Activated CD4-positive, alpha-beta memory T cell treated with anti-CD3 and anti-CD28 coated beads for 36 hours (primary cell): ENCODE measurements at regions not wholly inside any gene's neighbourhood (a gene's known extent, or its start where the extent isn't known, plus 50 kb on each side); places are given as distances from the start of the nearest gene placed in this dataset.

ENCODE experiments used
- CTCF ChIA-PET: fragments of 350-600 bp; sonication (Branson Sonifier 250); formaldehyde crosslinking; loops from one replicate; lab custom pipeline; 2021; ENCODE audit warnings: antibody characterized with exemption, inconsistent platforms; lab: Charles Lee
- POLR2A ChIA-PET: fragments of 350-600 bp; sonication (Branson Sonifier 250); formaldehyde crosslinking; loops from one replicate; lab custom pipeline; 2021; ENCODE audit warnings: antibody characterized with exemption; lab: Charles Lee
- DNase-seq: peaks from one replicate; pipeline ENCODE4 v3.0.0-alpha.2; 2020
- H3K27ac Mint-ChIP-seq: one replicate; pipeline ENCODE4 v1.8.0; 2021; ENCODE audit warnings: mixed read lengths
- H3K27me3 Mint-ChIP-seq: one replicate; pipeline ENCODE4 v1.8.0; 2021; ENCODE audit warnings: mixed read lengths
- H3K36me3 Mint-ChIP-seq: one replicate; pipeline ENCODE4 v1.8.0; 2021; ENCODE audit warnings: mixed read lengths
- H3K4me1 Mint-ChIP-seq: one replicate; pipeline ENCODE4 v1.8.0; 2021; ENCODE audit warnings: low read depth, mixed read lengths
- H3K4me3 Mint-ChIP-seq: one replicate; pipeline ENCODE4 v1.8.0; 2021; ENCODE audit warnings: mild to moderate bottlenecking, mixed read lengths
- H3K9me3 Mint-ChIP-seq: one replicate; pipeline ENCODE4 v1.8.0; 2021; ENCODE audit warnings: mixed read lengths
- intact Hi-C: fragments of 100-400 bp; cut with micrococcal nuclease; formaldehyde crosslinking; loops from one replicate; pipeline ENCODE4 v1.15.1; 2023

DNA sequence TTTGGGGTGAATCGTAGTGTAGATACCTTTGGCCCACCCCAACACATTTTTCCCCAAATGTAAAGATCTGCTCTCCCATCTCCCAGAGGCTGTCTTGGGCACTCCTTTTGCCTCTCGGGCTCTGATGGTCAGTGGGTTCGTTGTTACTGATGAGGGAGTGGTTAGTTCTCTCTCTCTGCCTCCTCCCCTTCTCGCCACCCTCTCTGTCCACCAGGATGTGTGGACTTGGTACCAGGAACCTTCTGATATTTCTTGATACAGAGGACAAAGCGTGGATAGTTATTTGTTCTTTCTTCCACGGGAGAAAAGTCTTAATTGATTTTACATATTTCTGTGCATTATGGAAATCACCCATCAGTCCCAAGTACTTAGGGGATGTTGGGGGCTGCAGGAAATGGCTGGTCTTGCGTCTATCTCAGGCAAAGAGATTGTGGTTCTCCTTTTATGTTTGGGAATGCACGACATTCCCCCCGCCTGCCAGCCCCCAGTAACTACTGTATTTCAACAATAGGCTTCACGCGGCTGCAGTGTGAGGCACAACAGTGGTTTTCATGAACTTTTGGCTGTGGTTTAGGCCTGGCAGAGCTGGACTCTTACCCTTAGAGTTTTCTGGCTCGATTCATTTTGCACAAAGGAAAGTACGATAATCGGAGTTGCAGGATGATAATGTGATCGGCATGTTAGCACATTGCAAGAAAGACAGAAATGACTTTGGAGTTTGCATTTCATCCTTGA lies 79.0 kb upstream of the ZNF536 start:
- Mint-ChIP-seq H3K9me3 (peaks cover 8% of the 10 kb centered on the region), H3K36me3 (no peaks in the 10 kb centered on the region), H3K27ac (no peak overlapping the region), H3K27me3 (peaks cover 2% of the 10 kb centered on the region), H3K4me1 (no peaks in the 10 kb centered on the region), H3K4me3 (no peak overlapping the region)
- POLR2A ChIA-PET = no interaction called here
- CTCF ChIA-PET = no interaction called here
- intact Hi-C loops = no loop called here
- no peak for DNase-seq

DNA sequence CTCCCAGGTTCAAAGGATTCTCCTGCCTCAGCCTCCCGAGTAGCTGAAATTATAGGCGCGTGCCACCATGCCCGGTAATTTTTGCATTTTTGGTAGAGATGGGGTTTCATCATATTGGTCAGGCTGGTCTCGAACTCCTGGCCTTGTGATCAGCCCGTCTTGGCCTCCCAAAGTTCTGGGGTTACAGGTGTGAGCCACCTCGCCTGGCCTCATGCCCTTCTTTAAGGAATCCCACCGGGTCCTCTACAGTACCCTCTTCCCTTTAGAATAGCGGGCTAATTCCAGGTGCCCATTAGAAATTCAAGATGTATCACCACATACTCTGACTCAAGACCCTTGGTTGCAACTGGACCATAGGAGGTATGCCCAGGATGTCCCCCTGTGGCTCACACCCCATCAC lies 74.2 kb upstream of the ZNF536 start:
- Mint-ChIP-seq H3K4me1 (no peaks in the 10 kb centered on the region), H3K9me3 (no peaks in the 10 kb centered on the region), H3K4me3 (no peak overlapping the region), H3K27ac (no peak overlapping the region), H3K27me3 (peaks cover 2% of the 10 kb centered on the region), H3K36me3 (no peaks in the 10 kb centered on the region)
- ChIA-PET POLR2A (no interaction called here), CTCF (no interaction called here)
- intact Hi-C loops = no loop called here
- DNase-seq = no peak

DNA sequence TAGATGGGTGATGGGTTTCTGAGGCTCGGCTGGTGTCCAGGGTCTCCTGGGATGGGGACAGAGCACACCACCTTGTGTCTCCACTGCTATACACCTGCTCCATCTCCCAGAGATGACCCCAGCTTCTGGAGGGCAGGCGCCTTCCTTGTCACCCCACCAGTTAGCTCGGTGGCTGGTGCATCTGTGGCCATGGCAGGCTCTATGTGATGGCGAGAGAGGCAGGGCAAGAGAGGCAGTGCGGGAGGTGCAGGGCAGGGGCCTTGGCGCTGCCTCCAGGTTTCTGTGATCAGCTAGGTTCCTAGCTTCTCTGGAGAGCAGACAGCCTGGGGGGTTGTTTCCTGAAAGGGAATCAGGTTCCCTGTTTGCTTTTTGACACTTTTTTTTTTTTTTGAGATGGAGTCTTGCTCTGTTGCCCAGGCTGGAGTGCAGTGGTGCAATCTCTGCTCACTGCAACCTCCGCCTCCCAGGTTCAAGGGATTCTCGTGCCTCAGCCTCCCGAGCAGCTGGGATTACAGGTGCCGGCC lies 69.0 kb upstream of the ZNF536 start:
- POLR2A ChIA-PET = interaction anchor here (0.5 kb wide), 1 partner anchor 147 kb away, joined by 3 read pairs; no protein-coding TSS in a partner anchor
- H3K27ac Mint-ChIP-seq = no peak overlapping the region
- H3K9me3 Mint-ChIP-seq = no peaks in the 10 kb centered on the region
- CTCF ChIA-PET = no interaction called here
- H3K36me3 Mint-ChIP-seq = no peaks in the 10 kb centered on the region
- intact Hi-C loops = no loop called here
- DNase-seq = no peak
- no peak overlapping the region for H3K4me3 Mint-ChIP-seq
- no peaks in the 10 kb centered on the region for H3K27me3 Mint-ChIP-seq
- H3K4me1 Mint-ChIP-seq = no peaks in the 10 kb centered on the region

DNA sequence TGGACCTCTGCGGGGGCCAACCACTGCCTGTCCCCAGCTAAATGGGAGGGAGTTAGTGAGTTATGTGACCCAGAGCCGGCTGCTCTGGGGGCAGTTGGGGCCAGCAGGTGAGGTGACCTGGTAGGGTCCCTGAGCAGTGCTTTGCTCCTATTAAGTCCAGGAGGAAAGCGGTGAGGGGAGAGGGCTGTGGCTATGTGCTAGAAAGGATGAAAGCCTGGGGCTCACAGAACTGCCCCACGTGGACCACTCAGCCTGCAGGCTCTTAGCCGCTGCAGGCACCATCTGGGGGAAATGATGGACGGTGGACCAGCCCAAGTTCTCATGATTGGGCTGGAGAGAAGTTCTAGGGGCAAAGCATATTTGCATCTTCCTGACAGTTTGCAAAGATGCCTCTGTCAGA lies 67.6 kb upstream of the ZNF536 start:
- ChIA-PET CTCF (no interaction called here), POLR2A (no interaction called here)
- H3K27me3 Mint-ChIP-seq = no peaks in the 10 kb centered on the region
- intact Hi-C loops = no loop called here
- no peak overlapping the region for H3K4me3 Mint-ChIP-seq
- no peak for DNase-seq
- no peak overlapping the region for H3K27ac Mint-ChIP-seq
- H3K36me3 Mint-ChIP-seq = no peaks in the 10 kb centered on the region
- H3K4me1 Mint-ChIP-seq = no peaks in the 10 kb centered on the region
- no peaks in the 10 kb centered on the region for H3K9me3 Mint-ChIP-seq

DNA sequence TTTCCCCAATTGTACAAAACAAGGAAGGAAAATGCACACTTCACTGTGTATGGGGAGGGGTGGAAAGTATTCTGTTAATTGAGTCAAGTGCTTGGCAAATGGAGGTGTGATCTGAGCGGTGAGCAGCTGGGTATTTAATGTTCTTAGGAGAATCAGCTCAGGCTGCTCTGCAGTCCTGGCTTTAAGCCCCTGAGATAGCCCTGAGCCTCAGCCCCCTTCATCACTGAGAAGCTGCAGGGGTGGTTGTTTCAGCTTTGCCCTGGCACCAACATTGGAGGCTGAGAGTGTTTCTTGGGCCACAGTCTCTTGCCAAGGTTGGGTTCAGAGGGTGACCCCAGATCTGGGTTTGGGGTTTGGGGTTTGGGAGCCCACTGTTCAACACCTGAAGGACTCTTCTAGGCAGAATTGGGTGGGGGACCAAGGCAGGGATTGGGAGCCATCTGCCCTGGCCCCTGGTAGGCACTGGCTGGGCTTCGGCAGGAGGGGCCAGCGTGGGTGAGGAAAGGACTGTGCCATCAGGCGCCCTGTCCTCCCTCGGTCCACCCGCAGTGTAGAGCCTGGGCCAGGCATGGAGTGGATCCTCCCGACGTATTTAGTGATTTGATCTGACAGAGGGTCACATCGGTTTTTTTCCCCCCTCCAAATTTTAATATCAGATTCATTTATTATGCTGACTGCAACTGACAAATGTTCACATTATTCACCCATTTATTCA lies 66.7 kb upstream of the ZNF536 start:
- POLR2A ChIA-PET = no interaction called here
- Mint-ChIP-seq H3K4me3 (no peak overlapping the region), H3K27me3 (no peaks in the 10 kb centered on the region), H3K36me3 (no peaks in the 10 kb centered on the region), H3K9me3 (no peaks in the 10 kb centered on the region), H3K4me1 (no peaks in the 10 kb centered on the region), H3K27ac (no peak overlapping the region)
- CTCF ChIA-PET = no interaction called here
- DNase-seq = no peak
- intact Hi-C loops = no loop called here

DNA sequence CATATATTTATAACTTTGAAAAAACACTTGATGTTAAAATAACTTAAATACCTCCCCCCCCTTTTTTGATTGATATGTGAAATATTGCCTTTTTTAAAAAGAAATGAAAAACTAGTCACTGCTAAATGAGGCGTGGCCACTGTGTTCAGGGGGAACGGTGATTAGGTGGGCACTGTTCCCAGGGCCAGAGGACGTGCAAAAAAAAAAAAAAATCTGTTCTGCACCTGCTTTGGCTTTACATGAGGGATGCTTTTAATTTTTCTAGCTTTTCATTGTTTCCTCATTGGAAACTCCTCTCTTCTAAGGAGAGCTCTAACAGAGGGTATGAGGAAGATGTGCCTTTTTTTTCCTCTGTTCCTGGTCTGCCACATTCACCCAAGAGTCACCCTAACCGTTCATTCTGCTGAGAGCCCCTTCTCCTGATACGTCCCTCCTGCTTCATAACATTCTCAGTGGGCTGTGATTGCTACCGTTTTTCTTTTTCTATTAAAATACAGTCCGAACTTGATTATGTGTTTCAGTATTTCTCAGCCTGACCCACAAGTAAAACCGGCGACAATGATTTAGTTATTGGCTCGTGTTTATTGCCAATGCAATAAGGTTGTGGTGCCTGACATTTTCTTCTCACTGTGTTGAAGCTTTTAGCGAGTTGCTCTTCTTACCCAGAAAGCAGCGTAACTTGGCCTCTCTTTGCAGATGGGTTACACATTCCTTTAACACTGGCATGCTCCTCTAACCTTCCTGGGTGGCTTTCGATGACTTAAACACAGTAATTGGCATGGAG lies 64.8 kb upstream of the ZNF536 start:
- Mint-ChIP-seq H3K9me3 (no peaks in the 10 kb centered on the region), H3K36me3 (no peaks in the 10 kb centered on the region), H3K4me1 (no peaks in the 10 kb centered on the region), H3K4me3 (no peak overlapping the region), H3K27ac (no peak overlapping the region), H3K27me3 (no peaks in the 10 kb centered on the region)
- CTCF ChIA-PET = no interaction called here
- POLR2A ChIA-PET = no interaction called here
- DNase-seq = no peak
- intact Hi-C loops = no loop called here

DNA sequence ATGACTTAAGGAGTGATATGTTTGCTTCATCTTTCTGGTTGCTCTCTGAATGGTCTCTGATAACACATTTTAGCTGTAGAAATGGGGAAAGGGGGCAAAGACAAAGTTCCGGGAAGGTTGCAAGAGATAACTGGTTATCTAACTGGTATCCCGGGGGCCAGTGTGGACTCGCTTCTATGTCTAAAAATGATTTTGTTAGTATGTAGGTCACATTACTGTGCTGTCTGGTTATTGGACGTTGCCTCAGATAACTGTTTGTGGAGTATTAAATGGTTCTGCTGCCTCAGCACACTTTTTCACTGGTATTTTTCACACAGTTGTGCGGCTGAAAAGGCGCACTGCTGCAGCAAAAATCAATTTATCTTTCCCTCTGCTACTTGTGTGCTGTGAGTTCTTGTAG lies 63.0 kb upstream of the ZNF536 start:
- no peak for DNase-seq
- H3K4me3 Mint-ChIP-seq = no peak overlapping the region
- no peaks in the 10 kb centered on the region for H3K27me3 Mint-ChIP-seq
- ChIA-PET POLR2A (no interaction called here), CTCF (no interaction called here)
- no peaks in the 10 kb centered on the region for H3K36me3 Mint-ChIP-seq
- H3K27ac Mint-ChIP-seq = no peak overlapping the region
- intact Hi-C loops = no loop called here
- H3K4me1 Mint-ChIP-seq = no peaks in the 10 kb centered on the region
- H3K9me3 Mint-ChIP-seq = no peaks in the 10 kb centered on the region

DNA sequence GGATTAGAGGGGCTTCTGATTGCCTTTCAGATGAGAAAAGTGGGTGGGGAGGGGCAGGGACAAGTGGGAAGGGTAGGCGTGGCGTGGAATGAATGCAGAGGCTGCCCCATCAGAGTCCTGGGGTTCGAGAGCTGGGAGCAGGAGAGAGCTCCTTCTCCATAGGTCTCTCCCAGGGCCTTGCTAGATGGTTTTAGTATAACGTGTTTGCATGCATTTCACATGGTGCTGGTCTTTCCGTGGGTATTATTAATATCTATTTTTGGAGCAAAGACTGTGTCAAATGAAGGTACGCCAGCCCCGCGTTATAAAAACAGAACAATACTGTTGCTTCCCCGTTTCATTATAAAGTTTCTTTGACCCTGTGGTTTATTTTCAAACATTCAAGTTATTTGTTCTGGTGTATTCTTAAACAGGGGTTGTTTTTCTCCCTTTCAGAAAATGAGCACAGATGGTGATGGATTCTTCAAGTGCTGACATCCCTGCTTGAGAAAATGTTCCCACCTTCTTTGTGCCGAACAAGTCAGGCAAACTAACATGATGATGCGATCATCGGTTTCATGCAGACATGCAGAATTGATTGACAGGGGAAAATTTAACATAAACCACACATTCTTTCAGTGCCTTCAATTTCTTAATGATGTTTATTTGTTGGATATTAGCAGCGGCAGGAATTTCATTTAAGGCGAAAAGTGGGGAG lies 62.1 kb upstream of the ZNF536 start:
- H3K27me3 Mint-ChIP-seq = no peaks in the 10 kb centered on the region
- no peak overlapping the region for H3K27ac Mint-ChIP-seq
- no peaks in the 10 kb centered on the region for H3K36me3 Mint-ChIP-seq

DNA sequence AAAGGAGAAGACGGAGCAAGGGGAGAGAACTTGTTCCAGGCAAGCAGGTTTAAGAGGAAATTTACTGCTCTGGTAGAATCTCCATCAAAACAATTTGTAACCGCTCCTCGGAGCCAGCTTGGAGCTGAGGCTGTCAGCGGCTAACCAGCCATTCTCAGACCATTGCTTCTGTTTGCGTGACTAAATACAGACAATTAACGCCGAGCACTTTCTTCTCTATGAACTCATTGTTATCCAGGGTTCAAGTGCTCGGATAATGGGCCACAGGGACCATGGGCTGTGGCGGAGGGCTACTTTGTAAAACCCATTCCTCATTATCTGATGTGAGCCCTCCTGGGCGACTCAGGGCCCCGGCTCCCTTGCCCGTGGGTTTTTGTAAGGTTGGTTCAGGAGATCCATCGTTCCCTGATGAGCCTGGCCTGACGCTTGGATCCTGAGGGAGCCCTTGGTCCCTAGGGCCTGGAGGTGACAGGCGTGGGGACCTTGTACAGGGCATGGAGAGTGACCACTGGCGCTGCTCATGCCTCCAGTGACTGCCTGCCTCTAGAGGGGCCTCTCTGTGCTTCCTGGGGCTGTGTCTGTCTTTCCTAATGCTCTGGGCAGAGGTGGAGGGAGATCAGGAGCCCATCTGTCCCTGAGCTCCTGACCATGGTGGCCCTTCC lies 61.5 kb upstream of the ZNF536 start:
- Mint-ChIP-seq H3K9me3 (no peaks in the 10 kb centered on the region), H3K27ac (no peak overlapping the region), H3K36me3 (no peaks in the 10 kb centered on the region), H3K4me3 (no peak overlapping the region), H3K27me3 (no peaks in the 10 kb centered on the region), H3K4me1 (no peaks in the 10 kb centered on the region)
- POLR2A ChIA-PET = no interaction called here
- intact Hi-C loops = no loop called here
- CTCF ChIA-PET = no interaction called here
- no peak for DNase-seq

More for the DNA sequence above, 62.1 kb upstream of the ZNF536 start:
- Mint-ChIP-seq H3K9me3 (no peaks in the 10 kb centered on the region), H3K4me3 (no peak overlapping the region), H3K4me1 (no peaks in the 10 kb centered on the region)
- DNase-seq = no peak
- intact Hi-C loops = no loop called here
- POLR2A ChIA-PET = no interaction called here
- CTCF ChIA-PET = no interaction called here

DNA sequence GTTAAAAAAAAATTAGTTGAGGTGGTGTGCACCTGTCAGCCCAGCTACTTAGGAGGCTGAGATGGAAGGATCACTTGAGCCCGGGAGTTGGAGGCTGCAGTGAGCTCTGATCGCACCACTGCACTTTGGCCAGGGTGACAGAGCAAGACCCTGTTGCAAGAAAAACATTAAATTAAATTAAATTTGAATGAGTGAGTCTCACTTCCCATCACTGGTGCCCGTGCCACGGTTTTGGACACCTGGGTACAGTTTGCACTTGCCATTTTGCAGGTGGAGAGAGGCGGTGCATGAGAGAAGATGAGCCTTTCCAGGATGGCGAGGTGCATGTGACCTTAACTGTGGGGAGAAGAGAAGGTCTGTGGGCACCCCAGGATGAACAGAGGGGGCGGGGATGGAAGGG lies 60.3 kb upstream of the ZNF536 start:
- POLR2A ChIA-PET = no interaction called here
- Mint-ChIP-seq H3K4me3 (no peak overlapping the region), H3K27me3 (no peaks in the 10 kb centered on the region)

DNA sequence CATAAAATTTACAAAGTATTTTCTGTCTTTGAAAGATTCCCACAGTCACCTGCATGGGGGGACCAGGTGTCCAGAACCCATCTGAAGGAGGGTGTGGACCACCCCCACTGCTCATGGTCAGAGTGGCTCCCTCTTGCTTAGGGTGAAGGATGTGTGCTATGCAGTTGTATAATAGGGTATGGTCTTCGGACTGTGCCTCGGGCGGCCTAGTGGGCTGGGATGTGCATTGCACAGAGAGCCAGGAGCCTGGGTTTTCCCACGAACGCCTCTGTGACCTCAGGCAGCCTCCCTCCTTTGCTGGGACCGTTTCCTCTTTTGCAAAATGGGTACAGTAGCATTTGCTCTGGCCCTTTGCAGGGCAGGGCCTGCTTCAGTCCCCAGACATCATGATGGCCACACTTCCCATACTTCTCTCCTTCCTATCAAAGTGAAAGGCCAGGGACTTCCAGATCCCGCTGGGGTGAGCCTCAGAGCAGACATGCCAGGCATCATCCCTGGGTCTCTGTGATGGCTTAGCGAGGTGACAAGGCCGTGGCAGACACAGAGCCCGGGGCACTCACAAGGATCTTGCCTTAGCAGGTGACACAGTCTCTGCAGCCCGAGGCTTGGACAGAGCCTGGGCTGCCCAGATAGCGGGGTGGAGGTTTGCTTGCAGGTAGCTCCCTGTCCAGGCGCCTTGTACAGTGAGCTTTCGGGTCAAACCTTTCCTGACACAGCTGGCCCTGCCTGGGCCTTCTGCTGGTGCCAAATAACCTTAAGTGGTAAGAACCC lies 59.4 kb upstream of the ZNF536 start:
- POLR2A ChIA-PET = no interaction called here
- no peaks in the 10 kb centered on the region for H3K4me1 Mint-ChIP-seq
- intact Hi-C loops = no loop called here
- H3K9me3 Mint-ChIP-seq = peaks cover 2% of the 10 kb centered on the region
- no peak overlapping the region for H3K27ac Mint-ChIP-seq
- no peaks in the 10 kb centered on the region for H3K27me3 Mint-ChIP-seq
- H3K36me3 Mint-ChIP-seq = no peaks in the 10 kb centered on the region
- no peak for DNase-seq
- CTCF ChIA-PET = no interaction called here
- H3K4me3 Mint-ChIP-seq = no peak overlapping the region

More for the DNA sequence above, 60.3 kb upstream of the ZNF536 start:
- Mint-ChIP-seq H3K36me3 (no peaks in the 10 kb centered on the region), H3K9me3 (peaks cover 2% of the 10 kb centered on the region), H3K4me1 (no peaks in the 10 kb centered on the region), H3K27ac (no peak overlapping the region)
- intact Hi-C loops = no loop called here
- no peak for DNase-seq
- CTCF ChIA-PET = no interaction called here
